Kidney epithelial cell (primary cell): ENCODE measurements at regions not wholly inside any gene's neighbourhood (a gene's known extent, or its start where the extent isn't known, plus 50 kb on each side); places are given as distances from the start of the nearest gene placed in this dataset.

ENCODE experiments used
- DNase-seq: peaks from one replicate; pipeline ENCODE4 v3.0.0-alpha.2; 2010; ENCODE audit warnings: low read depth
- H3K27me3 ChIP-seq: 2 replicates; pipeline ENCODE4 v1.6.0; 2011; ENCODE audit warnings: low read length; ENCODE audit not compliant: control insufficient read depth, insufficient read depth
- H3K36me3 ChIP-seq: 2 replicates; pipeline ENCODE4 v1.5.1; 2011; ENCODE audit warnings: low read length; ENCODE audit not compliant: control insufficient read depth, insufficient read depth
- H3K4me3 ChIP-seq: 2 replicates; pipeline ENCODE4 v1.5.1; 2011; ENCODE audit warnings: low read depth, mild to moderate bottlenecking, control low read depth, low read length
- CTCF ChIP-seq: IDR thresholded peaks from 2 replicates; pipeline ENCODE4 v1.5.1; 2011; ENCODE audit warnings: mild to moderate bottlenecking, moderate library complexity, low read length, control low read depth, inconsistent platforms; ENCODE audit not compliant: insufficient read depth, poor library complexity, severe bottlenecking

GRCh38 chr3:76889911-76890310 is 150.0 kb upstream of the ROBO2 start:
- H3K4me3 ChIP-seq: no peak overlapping the region
- H3K27me3 ChIP-seq: no peaks in the 10 kb centered on the region
- no peak for TF ChIP-seq CTCF
- no peaks in the 10 kb centered on the region for H3K36me3 ChIP-seq
- DNase-seq: no peak

GRCh38 chr3:76897076-76897475 is 142.8 kb upstream of the ROBO2 start:
- Histone ChIP-seq H3K4me3 (no peak overlapping the region), H3K27me3 (no peaks in the 10 kb centered on the region), H3K36me3 (no peaks in the 10 kb centered on the region)
- no peak for TF ChIP-seq CTCF
- no peak for DNase-seq

GRCh38 chr3:76900596-76900995 is 139.3 kb upstream of the ROBO2 start:
- Histone ChIP-seq H3K36me3 (no peaks in the 10 kb centered on the region), H3K27me3 (no peaks in the 10 kb centered on the region), H3K4me3 (no peak overlapping the region)
- DNase-seq: no peak
- TF ChIP-seq CTCF: no peak

GRCh38 chr3:76908156-76908555 is 131.7 kb upstream of the ROBO2 start:
- TF ChIP-seq CTCF: no peak
- no peaks in the 10 kb centered on the region for H3K36me3 ChIP-seq
- no peak overlapping the region for H3K4me3 ChIP-seq
- DNase-seq: no peak
- H3K27me3 ChIP-seq: no peaks in the 10 kb centered on the region

GRCh38 chr3:76912841-76913383 is 127.0 kb upstream of the ROBO2 start:
- H3K36me3 ChIP-seq: no peaks in the 10 kb centered on the region
- TF ChIP-seq CTCF: no peak
- H3K27me3 ChIP-seq: no peaks in the 10 kb centered on the region
- DNase-seq: no peak
- no peak overlapping the region for H3K4me3 ChIP-seq

- no peak overlapping the region for H3K4me3 ChIP-seq
Measured at GRCh38 chr3:76917436-76917835, 122.5 kb upstream of the ROBO2 start.

More at GRCh38 chr3:76917436-76917835, 122.5 kb upstream of the ROBO2 start:
- no peaks in the 10 kb centered on the region for H3K27me3 ChIP-seq
- no peaks in the 10 kb centered on the region for H3K36me3 ChIP-seq
- DNase-seq: no peak
- TF ChIP-seq CTCF: no peak
